ENCODE measurements at regions not wholly inside any gene's neighbourhood (a gene's known extent, or its start where the extent isn't known, plus 50 kb on each side); places are given as distances from the start of the nearest gene placed in this dataset.

DNA sequence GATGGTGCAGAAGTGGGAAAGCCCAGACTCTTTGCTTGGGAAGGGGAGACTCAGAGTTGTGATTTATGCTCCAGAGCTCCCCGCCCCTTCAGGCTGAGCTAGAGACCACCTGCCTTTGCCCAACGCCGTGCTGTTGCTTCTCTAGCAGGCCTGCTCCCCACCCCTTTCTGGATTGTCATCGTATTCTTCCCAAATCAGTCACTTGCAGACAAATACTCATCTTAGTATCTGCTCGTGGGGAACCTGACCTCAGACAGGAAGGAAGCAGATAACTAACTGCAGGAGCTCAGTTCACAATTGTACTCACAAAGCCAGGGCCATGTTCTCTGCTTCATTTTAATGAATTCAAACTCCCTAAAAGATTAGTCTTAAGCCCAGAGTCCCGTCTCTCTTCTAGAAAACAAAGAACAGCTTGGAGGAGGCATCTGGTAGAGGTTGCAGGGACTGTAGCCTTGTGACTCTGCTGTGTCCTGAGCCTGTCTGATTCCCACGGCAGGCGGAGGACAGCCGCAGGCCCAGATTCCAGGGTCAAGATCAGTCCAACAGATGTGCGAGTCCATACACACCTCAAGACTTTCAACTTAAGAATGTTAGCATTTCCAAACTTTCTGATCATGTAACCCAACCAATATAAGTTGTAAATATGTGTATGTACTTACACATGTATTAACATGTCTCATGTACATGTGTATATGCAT lies 57.2 kb upstream of the GGTLC1 start:
- 68 to 76% methylated on average over 10 of the region's 10 CpGs for WGBS, 2 donors
- no peak overlapping the region for H3K27ac ChIP-seq (ENCODE audit: low read depth in 2 of 2, low read length in 1 of 2)
- no peaks in the 10 kb centered on the region for H3K9me3 ChIP-seq (ENCODE audit: control insufficient read depth in 2 of 2, insufficient read depth in 1 of 2, low read depth in 1 of 2, low read length in 1 of 2)
- H3K27me3 ChIP-seq (ENCODE audit: control insufficient read depth in 1 of 2, insufficient read depth in 2 of 2, low read length in 2 of 2), result no peaks in the 10 kb centered on the region
- no peaks in the 10 kb centered on the region for H3K36me3 ChIP-seq (ENCODE audit: control insufficient read depth in 2 of 2, insufficient read depth in 2 of 2, low read length in 1 of 2)
- no peaks in the 10 kb centered on the region for H3K4me1 ChIP-seq (ENCODE audit: control insufficient read depth in 2 of 2, insufficient read depth in 2 of 2, low read length in 1 of 2)
- H3K4me3 ChIP-seq (ENCODE audit: low read depth in 1 of 2, low read length in 2 of 2), result no peak overlapping the region

DNA sequence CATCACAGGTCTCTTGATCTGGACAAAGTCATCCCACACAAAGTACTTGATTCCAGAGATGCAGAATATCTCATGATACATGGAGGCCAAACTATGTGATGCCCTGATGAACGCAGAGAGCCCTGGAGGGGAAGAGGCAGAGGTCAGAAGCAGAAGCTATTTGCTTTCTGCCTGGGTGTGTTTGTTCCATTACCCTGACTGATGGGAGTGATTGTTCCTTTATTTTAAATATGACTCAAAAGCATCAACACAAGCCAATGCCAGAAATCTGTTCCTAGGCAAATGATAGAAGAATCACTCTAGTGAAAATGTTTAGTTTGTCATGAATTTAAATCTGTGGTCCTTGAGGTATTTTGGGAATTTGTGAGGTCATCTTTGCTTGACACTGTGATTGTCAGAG lies 54.7 kb upstream of the GGTLC1 start:
- Histone ChIP-seq H3K9me3 (ENCODE audit: control insufficient read depth in 2 of 2, insufficient read depth in 1 of 2, low read depth in 1 of 2, low read length in 1 of 2) (no peaks in the 10 kb centered on the region), H3K4me1 (ENCODE audit: control insufficient read depth in 2 of 2, insufficient read depth in 2 of 2, low read length in 1 of 2) (no peaks in the 10 kb centered on the region), H3K27ac (ENCODE audit: low read depth in 2 of 2, low read length in 1 of 2) (no peak overlapping the region), H3K36me3 (ENCODE audit: control insufficient read depth in 2 of 2, insufficient read depth in 2 of 2, low read length in 1 of 2) (no peaks in the 10 kb centered on the region), H3K27me3 (ENCODE audit: control insufficient read depth in 1 of 2, insufficient read depth in 2 of 2, low read length in 2 of 2) (no peaks in the 10 kb centered on the region), H3K4me3 (ENCODE audit: low read depth in 1 of 2, low read length in 2 of 2) (no peak overlapping the region)
- WGBS, 2 donors, result 63 to 66% methylated on average over 1 of the region's 1 CpG

DNA sequence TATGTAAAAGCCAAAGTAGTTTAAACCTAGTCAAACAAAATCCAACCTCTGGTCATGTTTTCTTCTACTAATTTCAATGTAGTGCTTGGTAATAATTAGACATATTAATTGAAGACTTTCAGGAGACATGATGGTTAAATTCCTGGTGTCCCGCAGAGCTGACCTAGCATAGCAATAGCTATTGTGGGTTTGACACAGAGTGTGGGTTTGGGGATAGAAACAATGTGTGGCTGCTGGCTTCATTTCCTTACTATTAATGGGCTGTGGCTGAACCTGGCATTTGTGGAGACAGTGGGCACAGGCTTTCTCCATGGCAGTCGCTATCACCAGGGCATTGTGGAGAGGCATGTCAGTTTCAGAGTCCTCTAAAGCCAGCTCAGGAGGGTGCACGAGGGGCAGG lies 54.1 kb upstream of the GGTLC1 start:
- no peaks in the 10 kb centered on the region for H3K27me3 ChIP-seq (ENCODE audit: control insufficient read depth in 1 of 2, insufficient read depth in 2 of 2, low read length in 2 of 2)
- no peak overlapping the region for H3K27ac ChIP-seq (ENCODE audit: low read depth in 2 of 2, low read length in 1 of 2)
- H3K4me3 ChIP-seq (ENCODE audit: low read depth in 1 of 2, low read length in 2 of 2), result no peak overlapping the region
- WGBS, 2 donors, result 78 to 93% methylated on average over 3 of the region's 3 CpGs
- H3K36me3 ChIP-seq (ENCODE audit: control insufficient read depth in 2 of 2, insufficient read depth in 2 of 2, low read length in 1 of 2), result no peaks in the 10 kb centered on the region
- H3K9me3 ChIP-seq (ENCODE audit: control insufficient read depth in 2 of 2, insufficient read depth in 1 of 2, low read depth in 1 of 2, low read length in 1 of 2), result no peaks in the 10 kb centered on the region
- no peaks in the 10 kb centered on the region for H3K4me1 ChIP-seq (ENCODE audit: control insufficient read depth in 2 of 2, insufficient read depth in 2 of 2, low read length in 1 of 2)

DNA sequence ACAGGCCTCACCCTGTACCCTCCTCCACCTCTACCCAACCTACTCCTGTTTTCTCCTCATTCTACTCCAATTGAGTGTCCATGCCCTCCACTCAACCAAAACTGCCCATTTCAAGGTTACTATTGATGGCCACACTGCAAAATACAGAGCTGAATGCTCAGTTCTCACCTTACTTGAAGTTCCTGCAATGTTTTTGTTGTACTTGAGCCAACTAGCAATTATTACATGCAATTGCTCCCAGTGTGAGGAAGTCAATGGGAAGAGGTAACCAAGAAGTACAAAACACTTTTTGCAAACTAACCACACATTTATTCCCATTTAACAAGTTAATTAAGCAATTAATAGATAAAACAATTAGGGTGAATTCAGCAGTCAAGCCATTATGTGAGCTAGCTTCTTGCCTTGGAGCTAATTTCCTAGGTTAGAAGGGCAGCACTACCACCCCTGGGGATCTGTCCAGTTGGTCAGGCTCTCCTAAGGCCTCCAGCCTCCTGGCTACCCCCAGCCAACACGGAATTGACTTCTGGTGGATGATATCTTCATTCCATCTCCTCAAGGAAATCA lies 52.4 kb upstream of the GGTLC1 start:
- 61 to 72% methylated on average over 1 of the region's 1 CpG for WGBS, 2 donors
- Histone ChIP-seq H3K9me3 (ENCODE audit: control insufficient read depth in 2 of 2, insufficient read depth in 1 of 2, low read depth in 1 of 2, low read length in 1 of 2) (no peaks in the 10 kb centered on the region), H3K4me3 (ENCODE audit: low read depth in 1 of 2, low read length in 2 of 2) (no peak overlapping the region), H3K27me3 (ENCODE audit: control insufficient read depth in 1 of 2, insufficient read depth in 2 of 2, low read length in 2 of 2) (no peaks in the 10 kb centered on the region), H3K4me1 (ENCODE audit: control insufficient read depth in 2 of 2, insufficient read depth in 2 of 2, low read length in 1 of 2) (no peaks in the 10 kb centered on the region), H3K36me3 (ENCODE audit: control insufficient read depth in 2 of 2, insufficient read depth in 2 of 2, low read length in 1 of 2) (no peaks in the 10 kb centered on the region), H3K27ac (ENCODE audit: low read depth in 2 of 2, low read length in 1 of 2) (no peak overlapping the region)

DNA sequence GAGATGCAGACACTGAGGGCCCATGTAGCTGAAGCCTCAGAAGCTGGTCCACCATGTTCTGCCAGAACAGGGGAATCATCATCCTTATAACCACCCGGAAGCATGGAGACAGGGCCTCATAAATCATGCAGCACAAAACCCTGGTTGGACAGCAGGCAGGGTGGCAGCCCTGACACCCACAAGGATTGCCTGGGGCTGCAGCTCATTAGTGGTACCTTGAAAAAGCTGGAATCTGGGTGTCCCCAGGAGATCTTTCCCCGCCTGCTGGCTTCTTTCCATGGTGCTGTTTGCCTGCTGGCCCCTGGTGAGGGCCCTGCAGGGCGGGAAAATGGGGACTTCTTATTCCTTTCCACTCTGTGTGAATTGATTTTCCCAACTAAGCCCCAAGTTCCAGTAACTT lies 50.6 kb upstream of the GGTLC1 start:
- H3K9me3 ChIP-seq (ENCODE audit: control insufficient read depth in 2 of 2, insufficient read depth in 1 of 2, low read depth in 1 of 2, low read length in 1 of 2), result no peaks in the 10 kb centered on the region
- H3K36me3 ChIP-seq (ENCODE audit: control insufficient read depth in 2 of 2, insufficient read depth in 2 of 2, low read length in 1 of 2), result no peaks in the 10 kb centered on the region
- no peak overlapping the region for H3K4me3 ChIP-seq (ENCODE audit: low read depth in 1 of 2, low read length in 2 of 2)
- H3K27me3 ChIP-seq (ENCODE audit: control insufficient read depth in 1 of 2, insufficient read depth in 2 of 2, low read length in 2 of 2), result no peaks in the 10 kb centered on the region
- H3K4me1 ChIP-seq (ENCODE audit: control insufficient read depth in 2 of 2, insufficient read depth in 2 of 2, low read length in 1 of 2), result no peaks in the 10 kb centered on the region
- 66 to 83% methylated on average over 3 of the region's 3 CpGs for WGBS, 2 donors
- no peak overlapping the region for H3K27ac ChIP-seq (ENCODE audit: low read depth in 2 of 2, low read length in 1 of 2)
